Cardiac fibroblast (primary cell): ENCODE measurements at regions not wholly inside any gene's neighbourhood (a gene's known extent, or its start where the extent isn't known, plus 50 kb on each side); places are given as distances from the start of the nearest gene placed in this dataset.

ENCODE experiments used
- DNase-seq, 2 donors: peaks; one replicate each; pipeline versions ENCODE4 v3.0.0 to v3.0.0-alpha.2; 2010; ENCODE audit warnings: low read depth in 2 of 2
- H3K4me3 ChIP-seq, 2 donors: replicated peaks in 1 of 2; 1 replicate in 1 of 2; 2 replicates in 1 of 2; pipeline ENCODE4 v1.5.1; 2011; ENCODE audit warnings: low read depth in 2 of 2, low read length in 2 of 2, mild to moderate bottlenecking in 2 of 2, moderate library complexity in 1 of 2
- CTCF ChIP-seq: IDR thresholded peaks from one replicate; pipeline ENCODE4 v1.5.1; 2011; ENCODE audit warnings: low read depth, mild to moderate bottlenecking, low read length, inconsistent platforms

- H3K4me3 ChIP-seq, result no peak overlapping the region
- TF ChIP-seq CTCF, result no peak
- no peak for DNase-seq
These were observed 1033.4 kb upstream of the LCORL start for GRCh38 chr4:19054916-19055315.

GRCh38 chr4:19051831-19052230 lies 1030.3 kb upstream of the LCORL start:
- no peak for TF ChIP-seq CTCF
- H3K4me3 ChIP-seq, result no peak overlapping the region
- DNase-seq, result no peak

- H3K4me3 ChIP-seq, result no peak overlapping the region
- DNase-seq, result no peak
- no peak for TF ChIP-seq CTCF
These were observed 1025.8 kb upstream of the LCORL start for GRCh38 chr4:19047279-19047880.

DNA sequence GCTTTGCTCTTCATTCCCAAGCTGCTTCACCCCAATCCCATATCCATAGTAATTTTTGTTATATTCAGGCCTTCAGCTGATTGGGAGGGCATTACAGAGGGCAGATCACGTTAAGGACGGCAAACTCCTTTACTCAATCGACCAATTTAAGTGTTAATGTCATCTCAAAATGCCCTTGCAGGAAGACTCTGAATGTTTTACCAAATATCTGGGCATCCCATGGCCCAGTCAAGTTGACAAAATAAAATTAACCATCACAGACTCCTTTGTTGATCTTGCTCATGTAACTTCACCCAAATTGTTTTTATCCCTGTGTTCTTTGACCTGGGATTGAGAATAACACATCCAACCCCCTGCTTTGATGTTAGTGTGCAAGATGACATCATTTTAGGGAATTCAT lies 1018.3 kb upstream of the LCORL start:
- TF ChIP-seq CTCF, result no peak
- no peak overlapping the region for H3K4me3 ChIP-seq
- no peak for DNase-seq

- no peak for TF ChIP-seq CTCF
- DNase-seq, result no peak
- H3K4me3 ChIP-seq, result no peak overlapping the region
These were observed 1016.7 kb upstream of the LCORL start for GRCh38 chr4:19038231-19038630.

DNA sequence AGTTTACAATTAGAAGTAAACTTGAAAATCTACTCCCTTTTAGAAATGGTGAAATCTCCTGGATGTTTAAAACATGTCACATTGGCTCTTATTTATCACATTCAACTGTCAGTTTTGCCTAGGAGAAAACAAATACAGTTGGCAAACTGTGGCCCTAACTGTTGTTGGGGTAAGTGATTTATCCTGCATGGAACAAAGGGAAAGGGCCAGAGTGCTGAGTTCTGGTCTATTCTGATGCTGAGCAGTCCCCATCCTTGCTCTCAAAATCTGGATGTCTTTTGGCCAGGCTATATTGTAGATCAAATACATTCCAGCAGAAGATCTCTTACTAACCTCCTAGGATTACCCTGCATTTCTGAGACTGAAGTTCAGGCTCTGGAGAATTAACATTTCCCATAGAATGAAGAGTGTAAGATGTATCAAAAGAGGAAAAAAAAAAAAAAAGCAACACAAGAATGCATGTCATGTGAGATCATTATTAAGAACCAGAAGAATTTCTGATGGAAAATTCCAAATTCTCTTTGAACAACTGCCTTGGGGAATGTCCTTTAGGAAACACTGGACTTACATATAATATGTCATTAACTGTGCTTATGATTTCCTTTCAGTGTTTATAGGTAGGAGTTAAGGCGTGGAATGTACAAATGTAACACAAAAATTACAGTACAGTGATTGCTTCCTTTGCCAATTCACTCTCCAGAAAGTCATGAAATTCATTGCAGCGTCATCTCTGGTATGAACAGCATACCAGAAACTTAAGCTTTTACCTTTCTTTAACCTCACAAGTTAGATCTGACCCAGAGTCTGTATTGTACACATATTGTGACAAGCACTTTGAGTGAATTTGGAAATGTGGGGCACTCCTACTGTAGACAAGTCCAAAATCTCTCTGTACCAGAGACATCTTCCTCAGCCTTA lies 1012.5 kb upstream of the LCORL start:
- no peak for TF ChIP-seq CTCF
- DNase-seq, result no peak
- H3K4me3 ChIP-seq, result no peak overlapping the region
